ENCODE measurements at regions not wholly inside any gene's neighbourhood (a gene's known extent, or its start where the extent isn't known, plus 50 kb on each side); places are given as distances from the start of the nearest gene placed in this dataset.
A peak's percentile ranks its signal among the peaks of the same experiment; 100 is the strongest.

DNA sequence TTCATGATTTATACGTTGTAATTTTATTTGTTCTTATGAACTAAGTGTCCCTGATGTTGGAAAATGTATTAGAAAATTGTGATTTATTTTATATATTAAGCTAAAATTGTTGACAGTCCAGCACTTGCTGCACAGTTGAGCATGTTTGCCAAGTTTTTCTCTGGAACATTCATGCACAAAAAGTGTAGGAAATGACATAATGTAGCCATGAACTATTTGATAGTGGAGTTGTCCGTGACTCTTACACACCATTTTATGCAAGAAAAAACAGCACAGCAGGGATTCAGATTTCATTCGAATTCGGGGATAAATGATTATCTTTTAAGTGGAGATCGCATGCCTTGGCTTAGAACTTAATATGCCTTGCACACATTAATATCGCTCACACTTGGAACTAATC is 708.6 kb upstream of the WWC1 start (continued):
- TF ChIP-seq EED (CRISPR knock-in tag; IDR thresholded peaks at IDR 0.05) (no peak), MEIS2 (CRISPR knock-in tag; IDR thresholded peaks at IDR 0.05) (no peak), ZC3H4 (CRISPR knock-in tag; IDR thresholded peaks at IDR 0.05; ENCODE audit: borderline replicate concordance) (no peak), ZNF230 (CRISPR knock-in tag; IDR thresholded peaks at IDR 0.05) (no peak), RAD51 (IDR thresholded peaks at IDR 0.05; ENCODE audit: borderline replicate concordance) (no peak), ZNF879 (CRISPR knock-in tag; IDR thresholded peaks at IDR 0.05) (no peak), ZNF33B (CRISPR knock-in tag; IDR thresholded peaks at IDR 0.05) (no peak)
- TF ChIP-seq, protein P1, sequence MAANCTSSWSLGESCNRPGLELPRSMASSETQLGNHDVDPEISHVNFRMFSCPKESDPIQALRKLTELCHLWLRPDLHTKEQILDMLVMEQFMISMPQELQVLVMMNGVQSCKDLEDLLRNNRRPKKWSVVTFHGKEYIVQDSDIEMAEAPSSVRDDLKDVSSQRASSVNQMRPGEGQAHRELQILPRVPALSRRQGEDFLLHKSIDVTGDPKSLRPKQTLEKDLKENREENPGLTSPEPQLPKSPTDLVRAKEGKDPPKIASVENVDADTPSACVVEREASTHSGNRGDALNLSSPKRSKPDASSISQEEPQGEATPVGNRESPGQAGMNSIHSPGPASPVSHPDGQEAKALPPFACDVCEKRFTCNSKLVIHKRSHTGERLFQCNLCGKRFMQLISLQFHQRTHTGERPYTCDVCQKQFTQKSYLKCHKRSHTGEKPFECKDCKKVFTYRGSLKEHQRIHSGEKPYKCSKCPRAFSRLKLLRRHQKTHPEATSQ (CRISPR knock-in tag; IDR thresholded peaks at IDR 0.05; ENCODE audit: borderline replicate concordance) = no peak
- TF ChIP-seq, protein P2, sequence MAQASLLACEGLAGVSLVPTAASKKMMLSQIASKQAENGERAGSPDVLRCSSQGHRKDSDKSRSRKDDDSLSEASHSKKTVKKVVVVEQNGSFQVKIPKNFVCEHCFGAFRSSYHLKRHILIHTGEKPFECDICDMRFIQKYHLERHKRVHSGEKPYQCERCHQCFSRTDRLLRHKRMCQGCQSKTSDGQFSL (CRISPR knock-in tag; IDR thresholded peaks at IDR 0.05) = no peak
- TF ChIP-seq, protein P3, sequence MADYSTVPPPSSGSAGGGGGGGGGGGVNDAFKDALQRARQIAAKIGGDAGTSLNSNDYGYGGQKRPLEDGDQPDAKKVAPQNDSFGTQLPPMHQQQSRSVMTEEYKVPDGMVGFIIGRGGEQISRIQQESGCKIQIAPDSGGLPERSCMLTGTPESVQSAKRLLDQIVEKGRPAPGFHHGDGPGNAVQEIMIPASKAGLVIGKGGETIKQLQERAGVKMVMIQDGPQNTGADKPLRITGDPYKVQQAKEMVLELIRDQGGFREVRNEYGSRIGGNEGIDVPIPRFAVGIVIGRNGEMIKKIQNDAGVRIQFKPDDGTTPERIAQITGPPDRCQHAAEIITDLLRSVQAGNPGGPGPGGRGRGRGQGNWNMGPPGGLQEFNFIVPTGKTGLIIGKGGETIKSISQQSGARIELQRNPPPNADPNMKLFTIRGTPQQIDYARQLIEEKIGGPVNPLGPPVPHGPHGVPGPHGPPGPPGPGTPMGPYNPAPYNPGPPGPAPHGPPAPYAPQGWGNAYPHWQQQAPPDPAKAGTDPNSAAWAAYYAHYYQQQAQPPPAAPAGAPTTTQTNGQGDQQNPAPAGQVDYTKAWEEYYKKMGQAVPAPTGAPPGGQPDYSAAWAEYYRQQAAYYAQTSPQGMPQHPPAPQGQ (CRISPR knock-in tag; IDR thresholded peaks at IDR 0.05; ENCODE audit: borderline replicate concordance) = no peak

DNA sequence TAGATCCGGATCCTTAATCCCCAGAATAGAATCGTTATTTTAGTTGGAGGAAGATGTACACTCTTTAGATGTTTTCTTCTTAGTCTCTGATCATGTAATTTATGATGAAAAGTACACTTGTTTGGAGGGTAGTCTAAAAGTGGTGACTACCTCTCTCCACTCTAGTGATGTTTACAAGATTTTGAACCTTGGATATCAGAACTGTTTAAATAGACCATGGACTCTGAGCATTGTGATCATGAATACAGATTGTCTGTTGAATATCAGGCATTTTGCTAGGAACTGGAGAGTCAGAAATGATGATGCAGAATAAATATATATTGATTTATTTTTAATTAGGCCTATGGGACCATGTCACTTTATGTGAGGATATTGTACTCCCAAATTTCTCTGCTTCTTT is 706.3 kb upstream of the WWC1 start:
- ATAC-seq (peak; percentile 85), FAIRE-seq (no peak), DNase-seq (ENCODE audit: low spot score) (peak; percentile 16)
- BruUV-seq (replicated peaks) = no TSS peak
- Histone ChIP-seq H3K4me3 (replicated peaks in 1 of 3; ENCODE audit: insufficient read depth in 1 of 3, low read depth in 2 of 3, low read length in 3 of 3) (no peak overlapping the region), H3K27me3 (ENCODE audit: control insufficient read depth in 1 of 2, insufficient read depth in 2 of 2, low read length in 2 of 2) (no peaks in the 10 kb centered on the region), H3K36me3 (replicated peaks in 1 of 2; ENCODE audit: control insufficient read depth in 1 of 2, insufficient read depth in 2 of 2, low read length in 2 of 2) (no peaks in the 10 kb centered on the region), H4K20me1 (ENCODE audit: insufficient read depth, low read length) (no peaks in the 10 kb centered on the region), H3K79me2 (ENCODE audit: insufficient read depth, low read length) (no peaks in the 10 kb centered on the region), H3K9me3 (ENCODE audit: low read length) (no peaks in the 10 kb centered on the region), H3K4me1 (ENCODE audit: insufficient read depth, low read length) (peaks cover 9% of the 10 kb centered on the region; the same call in 1 of the 2 replicates), H3K4me2 (ENCODE audit: low read depth, low read length) (no peak overlapping the region), H3K27ac (ENCODE audit: extremely low read length, insufficient read depth, low read length) (no peak overlapping the region), H3K9ac (ENCODE audit: insufficient read depth, low read depth, low read length) (no peak overlapping the region), H2AFZ (ENCODE audit: low read length) (no peak overlapping the region)
- ChIA-PET POLR2A (no interaction called here), CTCF (ENCODE audit: low intra/inter-chr PET ratio, low total read pairs) (no interaction called here)
- in situ Hi-C loops (cut with HindIII; ENCODE audit: extremely low pct_ligation_motif_present, low pct_unique_long_range_greater_than_20kb) = no loop called here
- WGBS (ENCODE audit: low lambda C conversion rate) = 0% methylated on average over 2 of the region's 2 CpGs
- intact Hi-C loops (cut with micrococcal nuclease; ENCODE audit: unreplicated experiment) = no loop called here
- TF ChIP-seq, protein P4, sequence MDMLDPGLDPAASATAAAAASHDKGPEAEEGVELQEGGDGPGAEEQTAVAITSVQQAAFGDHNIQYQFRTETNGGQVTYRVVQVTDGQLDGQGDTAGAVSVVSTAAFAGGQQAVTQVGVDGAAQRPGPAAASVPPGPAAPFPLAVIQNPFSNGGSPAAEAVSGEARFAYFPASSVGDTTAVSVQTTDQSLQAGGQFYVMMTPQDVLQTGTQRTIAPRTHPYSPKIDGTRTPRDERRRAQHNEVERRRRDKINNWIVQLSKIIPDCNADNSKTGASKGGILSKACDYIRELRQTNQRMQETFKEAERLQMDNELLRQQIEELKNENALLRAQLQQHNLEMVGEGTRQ (IDR thresholded peaks at IDR 0.05; ENCODE audit: low read depth, low read length) = no peak
- TF ChIP-seq, protein P4 (CRISPR knock-in tag; IDR thresholded peaks at IDR 0.05; ENCODE audit: borderline replicate concordance) = no peak
- no peak for TF ChIP-seq ZBTB7A (CRISPR knock-in tag; IDR thresholded peaks at IDR 0.05)
- no peak for TF ChIP-seq ZFP37 (CRISPR knock-in tag; IDR thresholded peaks at IDR 0.05; ENCODE audit: borderline replicate concordance)
- TF ChIP-seq ZNF333 (CRISPR knock-in tag; IDR thresholded peaks at IDR 0.05; ENCODE audit: borderline replicate concordance) = no peak
- no peak for TF ChIP-seq ZNF460 (CRISPR knock-in tag; IDR thresholded peaks at IDR 0.05; ENCODE audit: borderline replicate concordance)
- TF ChIP-seq, protein P5, sequence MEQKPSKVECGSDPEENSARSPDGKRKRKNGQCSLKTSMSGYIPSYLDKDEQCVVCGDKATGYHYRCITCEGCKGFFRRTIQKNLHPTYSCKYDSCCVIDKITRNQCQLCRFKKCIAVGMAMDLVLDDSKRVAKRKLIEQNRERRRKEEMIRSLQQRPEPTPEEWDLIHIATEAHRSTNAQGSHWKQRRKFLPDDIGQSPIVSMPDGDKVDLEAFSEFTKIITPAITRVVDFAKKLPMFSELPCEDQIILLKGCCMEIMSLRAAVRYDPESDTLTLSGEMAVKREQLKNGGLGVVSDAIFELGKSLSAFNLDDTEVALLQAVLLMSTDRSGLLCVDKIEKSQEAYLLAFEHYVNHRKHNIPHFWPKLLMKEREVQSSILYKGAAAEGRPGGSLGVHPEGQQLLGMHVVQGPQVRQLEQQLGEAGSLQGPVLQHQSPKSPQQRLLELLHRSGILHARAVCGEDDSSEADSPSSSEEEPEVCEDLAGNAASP (CRISPR knock-in tag; IDR thresholded peaks at IDR 0.05; ENCODE audit: borderline replicate concordance) = no peak
- no peak for TF ChIP-seq NR2F1 (CRISPR knock-in tag; IDR thresholded peaks at IDR 0.05)
